IPS-NIHi7 (cell line): ENCODE measurements at regions not wholly inside any gene's neighbourhood (a gene's known extent, or its start where the extent isn't known, plus 50 kb on each side); places are given as distances from the start of the nearest gene placed in this dataset.

Source experiments
- DNase-seq: peaks from one replicate; pipeline ENCODE4 v3.0.0; 2012; ENCODE audit warnings: mixed read lengths; ENCODE audit errors: extremely low spot score

DNA sequence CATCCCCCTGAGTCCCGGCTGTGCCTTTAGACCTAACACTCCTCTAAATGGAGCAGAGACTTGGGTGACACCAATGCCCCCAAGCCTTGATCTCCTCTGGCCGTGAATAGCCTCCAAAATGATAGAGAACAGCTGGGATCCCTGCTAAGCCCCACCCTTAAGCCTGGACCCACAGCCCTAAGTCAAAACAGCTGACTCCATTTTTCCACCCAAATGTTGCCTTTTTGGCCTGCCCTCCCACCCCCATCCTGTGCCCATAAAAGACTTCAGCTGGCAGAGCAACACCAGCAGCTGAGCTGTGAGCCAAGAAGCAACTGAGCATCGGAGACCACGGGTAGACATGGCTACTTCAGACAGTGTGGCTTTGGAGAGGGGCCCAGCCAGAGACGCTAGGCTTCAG, 420.8 kb downstream of the NPHP4 start:
- no peak for DNase-seq

DNA sequence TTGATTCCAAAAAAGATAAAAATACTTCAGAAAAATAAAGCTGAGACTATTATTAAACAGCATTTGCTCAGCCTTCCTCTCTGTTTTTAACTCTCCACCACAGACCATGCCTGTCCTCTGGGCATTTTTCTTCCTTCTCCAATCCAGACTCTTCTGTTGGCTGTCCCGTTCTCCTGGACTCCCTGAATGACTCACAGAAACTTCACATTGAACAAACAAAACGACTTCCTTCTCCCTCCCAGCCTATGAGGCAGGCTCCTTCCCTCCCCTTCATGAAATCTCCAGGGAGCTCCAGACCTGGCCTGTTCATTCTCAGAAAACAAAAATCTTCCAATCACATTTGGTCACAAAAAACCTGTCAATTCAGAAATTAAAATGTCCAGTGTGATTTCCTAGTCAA, 421.3 kb downstream of the NPHP4 start:
- no peak for DNase-seq

DNA sequence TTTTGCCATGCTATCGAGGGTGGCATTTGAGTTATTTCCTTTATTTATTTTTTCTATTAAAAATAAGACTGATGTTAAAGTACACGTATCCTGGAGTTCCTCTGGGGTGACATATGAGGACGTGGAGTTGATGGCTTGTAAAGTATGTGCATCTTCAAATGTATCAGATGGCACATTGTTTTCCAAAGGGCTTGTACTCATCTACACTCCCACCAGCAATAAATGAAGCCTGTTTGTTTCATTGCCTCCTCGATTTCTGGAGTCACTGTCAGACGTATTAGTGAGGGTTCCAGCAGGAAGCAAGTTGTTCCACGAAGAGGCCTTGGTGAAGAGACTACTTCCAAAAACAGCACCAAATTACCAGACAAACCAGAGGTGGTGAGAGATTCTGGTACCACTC, 423.9 kb downstream of the NPHP4 start:
- no peak for DNase-seq

DNA sequence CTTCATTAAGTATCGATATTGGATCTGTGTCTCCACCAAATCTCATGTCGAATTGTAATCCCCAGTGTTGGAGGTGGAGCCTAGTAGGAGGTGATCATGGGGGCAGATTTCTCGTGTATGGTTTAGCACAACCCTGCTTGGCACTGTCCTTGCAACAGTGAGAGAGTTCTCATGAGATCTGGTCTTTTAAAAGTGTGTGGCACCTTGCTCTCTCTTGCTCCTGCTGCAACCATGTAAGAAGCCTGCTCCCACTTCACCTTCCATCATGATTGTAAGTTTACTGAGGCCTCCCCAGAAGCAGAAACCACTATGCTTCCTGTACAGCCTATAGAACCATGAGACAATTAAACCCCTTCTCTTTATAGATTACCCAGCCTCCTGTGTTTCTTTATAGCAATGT, 424.4 kb downstream of the NPHP4 start:
- DNase-seq, result no peak

DNA sequence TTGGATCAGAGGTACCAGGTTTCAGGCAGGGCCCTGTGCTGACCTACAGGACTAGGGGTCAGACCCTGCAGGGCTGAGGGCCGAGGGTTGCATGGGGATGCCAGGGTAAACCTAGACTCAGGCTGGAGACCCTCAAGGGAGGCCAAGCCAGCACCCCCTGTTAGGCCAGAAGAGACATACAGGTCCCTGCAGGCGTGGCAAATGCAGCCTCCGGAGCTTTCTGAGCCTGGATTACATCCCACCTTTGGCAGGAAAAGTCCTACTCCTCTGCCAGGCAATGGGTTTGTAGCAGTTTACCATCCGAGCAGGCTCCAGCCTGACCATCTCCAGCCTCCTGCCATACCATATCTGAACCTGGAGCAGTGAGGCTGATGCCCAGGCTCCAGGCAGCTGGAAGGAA, 425.3 kb downstream of the NPHP4 start:
- no peak for DNase-seq

DNA sequence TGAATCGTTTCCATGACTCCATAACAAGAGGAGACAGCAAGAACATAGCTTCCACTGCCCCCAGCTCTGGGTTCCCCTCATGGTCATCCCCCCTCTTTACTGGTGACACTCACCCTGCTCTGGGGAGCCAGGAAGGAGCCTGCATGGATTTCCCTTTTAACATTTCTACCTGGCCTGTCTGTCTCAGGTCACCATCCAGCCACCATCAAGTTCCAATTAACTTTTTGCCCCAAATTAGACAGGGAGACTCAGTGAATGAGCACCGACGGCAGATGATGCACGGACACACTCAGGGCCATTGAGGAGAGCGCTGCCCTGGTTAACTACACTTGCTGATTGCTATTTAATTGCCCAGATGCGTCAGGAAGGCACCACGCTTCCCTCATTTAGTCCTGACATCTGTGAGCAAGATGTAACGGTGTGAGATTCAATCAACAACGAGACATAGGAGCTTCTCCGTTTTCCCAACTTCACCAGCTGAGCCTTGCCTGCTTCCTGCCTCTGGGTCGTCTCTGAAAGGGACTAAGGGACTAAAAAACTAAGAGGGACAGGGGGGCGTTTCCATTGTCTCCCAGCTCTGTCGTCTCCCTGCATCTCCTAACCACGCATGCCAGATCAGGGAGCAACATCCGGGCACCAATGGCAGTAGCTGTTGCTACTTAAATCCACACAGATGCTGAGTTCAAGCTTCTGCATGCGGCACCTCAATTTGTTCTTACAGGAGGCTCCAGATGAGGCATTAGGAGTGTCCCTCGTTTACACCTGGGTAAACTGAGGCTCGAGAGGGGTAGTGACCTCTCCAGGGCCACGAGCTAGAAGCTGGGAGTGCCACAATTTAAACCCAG, 426.7 kb downstream of the NPHP4 start:
- DNase-seq, result no peak

DNA sequence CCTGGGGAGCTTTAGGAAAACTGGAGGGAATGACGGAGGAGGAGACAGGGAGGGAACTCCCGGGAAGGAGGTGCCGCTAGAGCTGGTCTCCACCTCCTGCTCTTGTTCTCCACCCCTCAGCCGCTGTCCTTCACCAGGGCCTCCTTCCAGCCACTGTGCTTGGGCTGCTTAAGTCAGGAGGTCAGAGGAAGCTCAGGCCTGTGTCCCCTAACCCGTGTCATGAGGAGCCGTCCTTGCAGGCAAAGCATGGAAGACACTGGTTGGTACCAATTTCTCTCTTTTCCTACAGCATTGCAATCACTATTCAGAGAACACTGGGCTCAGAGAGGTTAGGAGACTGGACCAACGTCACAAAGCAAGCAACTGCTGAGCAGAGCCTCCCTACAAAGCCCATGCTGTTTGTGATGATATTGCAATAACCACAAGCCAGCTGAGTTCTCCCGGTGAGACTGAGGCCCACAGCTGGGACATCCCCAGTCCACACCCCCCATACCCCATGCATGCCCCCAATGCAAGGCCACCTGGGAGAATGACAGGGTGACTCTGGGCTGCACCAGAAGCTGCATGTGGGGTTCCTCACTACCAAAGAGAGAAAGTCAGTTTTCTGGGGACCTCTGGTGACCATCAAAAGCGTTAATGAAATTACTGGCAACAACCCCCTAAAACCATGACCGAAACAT, 427.5 kb downstream of the NPHP4 start:
- no peak for DNase-seq

DNA sequence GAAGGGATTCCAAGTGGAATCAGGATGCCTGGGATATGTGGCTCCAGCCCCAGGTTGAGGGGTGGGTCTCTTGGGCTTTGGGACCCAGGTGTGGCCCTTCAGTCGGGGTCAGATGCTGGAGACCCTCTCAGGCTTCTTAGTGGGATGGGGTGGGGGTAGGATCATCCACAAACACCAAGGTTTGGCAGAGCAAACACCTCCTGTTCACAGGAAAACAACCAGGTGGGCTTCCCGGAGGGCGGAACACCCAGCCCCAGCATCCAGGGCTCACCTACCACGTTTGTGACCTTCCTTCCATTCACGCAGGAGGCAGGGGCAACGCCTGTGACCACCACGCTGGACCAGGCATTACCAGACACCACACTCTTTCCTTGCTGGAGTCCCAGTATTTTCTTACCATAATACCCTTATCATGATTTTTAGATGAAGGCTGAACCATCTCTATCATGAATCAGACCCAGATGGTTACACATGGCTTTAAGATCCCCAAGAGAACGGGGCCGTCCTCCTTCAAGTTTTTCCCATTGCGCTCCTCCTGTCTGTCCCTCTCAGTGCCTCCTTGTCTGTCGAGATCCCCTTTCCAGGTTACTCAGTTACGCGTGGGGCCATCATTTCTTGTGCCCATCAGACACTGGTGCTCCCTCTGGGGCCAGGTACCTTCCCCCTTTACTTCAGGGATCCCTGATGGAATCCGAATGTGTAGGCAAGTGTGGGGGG, 428.2 kb downstream of the NPHP4 start:
- no peak for DNase-seq

DNA sequence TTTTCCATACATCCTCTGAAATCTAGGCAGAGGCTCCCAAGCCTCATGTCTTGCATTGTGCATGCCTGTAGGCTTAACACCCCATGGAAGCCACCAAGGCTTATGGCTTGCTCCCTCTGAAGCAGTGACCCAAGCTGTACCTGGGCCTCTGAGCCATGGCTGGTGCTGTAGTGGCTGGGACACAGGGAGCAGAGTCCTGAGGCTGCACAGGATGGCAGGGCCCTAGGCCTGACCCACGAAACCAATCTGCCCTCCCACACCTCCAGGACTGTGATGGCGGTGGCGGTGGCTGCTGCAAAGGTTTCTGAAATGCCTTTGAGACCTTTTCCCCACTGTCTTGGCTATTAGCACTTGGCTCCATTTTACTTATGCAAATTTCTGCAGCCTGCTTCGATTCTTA, 429.5 kb downstream of the NPHP4 start:
- no peak for DNase-seq

DNA sequence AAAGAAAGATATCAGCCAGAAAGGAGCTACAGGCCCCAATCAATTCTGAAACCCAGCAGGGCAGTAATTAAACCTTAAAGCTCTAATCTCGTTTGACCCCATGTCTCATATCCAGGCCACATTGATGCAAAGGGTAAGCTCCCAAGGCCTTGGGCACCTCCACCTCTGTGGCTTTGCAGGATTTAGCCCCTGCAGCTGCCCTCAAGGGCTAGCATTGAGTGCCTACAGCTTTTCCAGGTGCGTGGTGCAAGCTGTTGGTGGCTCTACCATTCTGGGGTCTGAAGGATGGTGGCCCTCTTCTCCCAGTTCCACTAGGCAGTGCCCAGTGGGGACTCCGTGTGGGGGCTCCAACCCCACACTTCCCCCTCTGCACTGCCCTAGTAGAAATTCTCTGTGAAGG, 429.9 kb downstream of the NPHP4 start:
- no peak for DNase-seq

DNA sequence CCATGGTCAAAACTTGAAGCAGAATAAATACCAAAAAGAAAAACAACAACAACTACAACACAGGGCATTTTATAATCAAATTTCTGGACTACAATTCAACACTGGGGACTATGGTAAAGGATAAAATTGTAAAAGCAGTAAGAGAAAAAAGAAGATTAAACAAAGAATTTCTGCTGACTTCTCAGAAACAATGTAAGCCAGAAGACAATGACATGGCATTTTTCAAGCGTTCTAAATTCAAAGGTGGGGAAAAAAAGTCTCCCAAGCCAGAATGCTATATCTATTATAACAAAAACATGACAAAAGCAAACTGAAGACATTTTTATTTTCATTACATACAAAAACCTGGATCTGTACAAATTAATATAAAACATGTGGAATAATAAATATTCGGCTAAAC, 433.1 kb downstream of the NPHP4 start:
- no peak for DNase-seq

DNA sequence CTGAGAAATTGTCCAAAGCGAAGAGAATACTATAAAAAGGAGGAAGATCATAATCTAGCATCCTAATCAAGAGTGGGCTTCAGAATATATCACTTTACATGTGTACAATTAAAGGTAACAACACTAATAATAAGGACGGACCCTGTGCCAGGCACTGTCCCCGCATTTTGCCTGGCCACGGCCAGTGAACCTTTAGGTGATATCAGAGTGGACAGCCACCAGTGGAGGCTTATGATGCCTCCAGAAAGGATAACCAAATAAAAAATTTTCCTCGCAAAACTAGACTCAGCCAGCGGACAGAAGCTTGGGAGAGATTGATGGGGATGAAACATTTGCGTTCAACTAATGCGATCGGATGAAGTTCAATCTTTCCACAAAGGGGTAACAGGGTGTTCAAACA, 436.4 kb downstream of the NPHP4 start:
- DNase-seq, result no peak

DNA sequence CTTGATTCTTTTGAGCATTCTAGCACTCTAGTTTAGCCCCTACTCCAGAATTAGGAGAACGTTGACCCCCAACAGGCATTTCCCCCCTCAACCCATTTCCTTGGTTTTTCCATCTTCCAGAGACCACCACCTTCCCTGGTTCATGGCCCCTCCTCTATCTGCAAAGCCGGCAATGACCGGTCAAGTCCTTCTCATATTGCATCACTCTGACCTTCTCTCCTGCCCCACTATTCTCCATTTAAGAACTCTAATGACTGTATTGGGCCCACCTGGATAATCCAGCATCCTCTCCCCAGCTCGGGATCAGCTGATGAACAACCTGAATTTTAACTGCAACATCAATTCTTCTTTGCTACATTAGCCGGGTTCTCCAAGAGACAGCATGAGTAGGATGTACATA, 437.4 kb downstream of the NPHP4 start:
- DNase-seq, result no peak

DNA sequence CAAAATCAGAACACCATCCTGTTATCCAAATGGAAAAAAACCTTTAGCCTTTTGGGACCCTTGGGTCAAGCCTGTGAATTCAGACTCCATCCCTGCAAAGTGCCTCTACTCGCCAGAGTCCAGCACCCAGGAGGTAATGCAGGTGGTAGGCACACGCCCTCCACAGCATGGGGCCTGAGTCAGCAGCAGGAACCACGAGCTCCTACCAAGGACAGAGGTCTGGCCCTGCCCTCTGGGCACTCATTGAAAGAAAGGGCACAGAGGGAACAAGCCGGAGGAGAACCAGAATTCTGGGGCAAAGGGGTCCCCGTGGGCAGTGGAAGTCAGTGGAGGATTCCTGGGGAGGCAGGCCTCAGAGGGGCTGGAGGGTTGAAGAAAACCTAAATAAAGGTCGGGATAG, 438.1 kb downstream of the NPHP4 start:
- no peak for DNase-seq

DNA sequence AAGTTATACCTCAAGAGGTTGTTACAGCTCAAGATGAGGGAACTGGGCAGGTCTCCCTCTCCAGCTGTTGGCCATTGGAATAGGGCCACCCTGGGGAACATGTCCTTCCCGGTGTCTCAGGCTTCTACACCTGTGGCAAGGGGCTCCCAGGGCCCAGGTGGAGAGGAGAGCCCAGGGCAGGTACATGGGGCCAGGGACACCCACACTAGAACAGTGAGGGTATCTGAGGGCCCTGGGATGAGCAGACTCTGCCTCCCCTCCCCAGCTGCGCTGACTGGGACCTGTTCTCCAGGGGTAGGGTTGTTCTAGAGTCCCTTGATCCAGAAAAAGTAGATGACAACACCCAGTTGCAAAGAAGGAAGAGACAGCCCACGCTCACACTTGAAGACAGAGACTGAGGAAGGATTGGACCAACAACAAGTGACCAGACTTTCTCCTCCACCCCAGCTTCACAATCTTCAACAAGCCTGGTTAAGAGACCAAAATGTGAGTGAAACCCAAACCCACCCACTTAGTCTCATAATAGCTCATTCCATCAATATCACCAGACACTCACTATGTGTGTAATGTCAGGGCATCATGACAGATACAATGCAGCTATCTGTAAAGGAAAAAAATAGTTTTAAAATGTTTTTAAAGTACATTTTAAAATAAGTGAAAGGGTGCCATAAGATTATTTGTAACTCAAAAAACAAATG, 439.3 kb downstream of the NPHP4 start:
- DNase-seq, result no peak

DNA sequence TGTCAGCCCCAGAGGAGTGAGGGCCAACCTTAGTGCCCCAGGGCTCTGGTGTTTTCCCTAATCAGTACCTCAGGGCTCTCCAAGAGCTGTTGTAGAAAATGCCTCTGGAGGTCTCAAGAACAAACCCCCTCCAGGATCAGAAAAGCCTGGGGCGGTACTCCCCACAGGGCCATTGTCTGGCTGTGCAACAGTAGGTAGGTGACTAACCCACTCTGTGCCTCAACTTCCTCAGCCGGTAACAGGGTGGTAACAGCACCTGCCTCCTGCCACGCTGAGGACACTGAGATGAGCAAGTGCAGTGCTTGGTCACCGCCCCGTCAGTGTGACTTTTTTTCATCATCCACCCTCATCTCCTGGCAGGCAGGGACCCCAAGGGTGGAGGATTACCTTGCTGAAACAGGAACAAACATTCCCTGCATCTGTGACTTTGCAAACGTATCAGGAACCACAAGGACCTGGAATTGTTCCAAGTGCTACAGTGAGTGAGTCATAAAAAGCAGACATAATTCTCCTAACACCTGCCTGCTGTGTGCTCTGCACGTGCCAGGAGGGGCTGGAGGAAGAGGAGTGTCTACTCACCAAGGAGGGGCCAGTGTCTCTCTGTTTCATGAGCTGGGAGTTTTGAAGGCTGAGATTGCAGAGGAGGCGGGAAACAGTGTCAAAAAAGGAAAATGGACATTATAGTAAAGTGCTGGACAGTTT, 440.8 kb downstream of the NPHP4 start:
- DNase-seq, result no peak

DNA sequence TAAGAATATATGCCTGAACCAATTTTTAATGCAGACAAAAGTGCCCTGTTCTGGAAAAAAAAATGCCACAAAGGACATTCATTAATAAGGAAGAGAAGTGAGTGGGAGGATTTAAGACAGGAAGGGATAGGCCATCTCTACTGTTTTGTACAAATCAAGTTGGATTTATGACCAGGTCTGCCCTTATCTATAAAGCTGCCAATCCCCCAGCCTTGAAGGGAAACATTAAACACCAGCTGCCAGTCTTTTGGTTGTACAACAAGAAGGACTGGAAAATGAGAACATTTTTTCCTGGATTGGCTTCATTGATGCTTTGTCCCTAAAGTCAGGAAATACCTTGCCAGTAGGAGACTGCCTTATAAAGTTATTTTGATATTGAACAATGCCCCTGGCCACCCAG, 444.0 kb downstream of the NPHP4 start:
- no peak for DNase-seq

DNA sequence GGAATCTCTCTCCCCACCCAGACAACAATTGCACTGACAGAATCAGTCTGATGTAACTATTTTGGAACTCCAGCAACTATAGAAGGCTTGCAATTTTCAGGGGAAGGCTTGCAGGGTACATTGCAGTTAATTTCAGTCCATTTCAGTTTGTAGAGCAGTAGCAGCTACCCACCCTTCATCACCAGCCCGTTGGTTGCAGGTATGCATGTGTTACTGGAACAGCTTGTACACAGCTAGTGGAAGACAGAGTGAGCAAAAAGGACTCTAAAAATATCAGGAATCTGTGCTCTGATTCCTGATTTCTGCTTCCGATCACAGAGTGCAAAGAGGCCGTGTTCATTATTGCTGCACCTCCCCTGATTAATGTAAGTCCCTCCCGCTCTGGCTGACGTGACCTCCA, 449.0 kb downstream of the NPHP4 start:
- no peak for DNase-seq

DNA sequence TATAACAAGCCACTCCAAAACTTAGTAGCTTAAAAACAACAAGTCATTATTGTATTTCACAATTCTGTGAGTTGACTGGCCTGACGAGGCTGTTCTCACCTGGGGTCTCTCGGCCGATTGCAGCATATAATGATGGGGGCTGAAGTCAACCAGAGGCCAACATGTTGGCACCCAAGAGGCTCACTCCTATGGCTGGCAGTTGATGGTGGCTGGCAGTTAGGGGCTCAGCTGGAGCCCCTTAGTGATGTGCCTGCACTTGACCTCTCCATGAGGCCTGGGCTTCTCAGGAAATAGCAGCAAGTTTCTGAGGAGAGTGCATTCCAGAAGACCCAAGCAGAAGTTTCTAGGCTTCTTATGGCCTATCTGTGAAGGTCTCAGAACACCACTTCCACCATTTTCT, 459.4 kb downstream of the NPHP4 start:
- DNase-seq, result no peak

DNA sequence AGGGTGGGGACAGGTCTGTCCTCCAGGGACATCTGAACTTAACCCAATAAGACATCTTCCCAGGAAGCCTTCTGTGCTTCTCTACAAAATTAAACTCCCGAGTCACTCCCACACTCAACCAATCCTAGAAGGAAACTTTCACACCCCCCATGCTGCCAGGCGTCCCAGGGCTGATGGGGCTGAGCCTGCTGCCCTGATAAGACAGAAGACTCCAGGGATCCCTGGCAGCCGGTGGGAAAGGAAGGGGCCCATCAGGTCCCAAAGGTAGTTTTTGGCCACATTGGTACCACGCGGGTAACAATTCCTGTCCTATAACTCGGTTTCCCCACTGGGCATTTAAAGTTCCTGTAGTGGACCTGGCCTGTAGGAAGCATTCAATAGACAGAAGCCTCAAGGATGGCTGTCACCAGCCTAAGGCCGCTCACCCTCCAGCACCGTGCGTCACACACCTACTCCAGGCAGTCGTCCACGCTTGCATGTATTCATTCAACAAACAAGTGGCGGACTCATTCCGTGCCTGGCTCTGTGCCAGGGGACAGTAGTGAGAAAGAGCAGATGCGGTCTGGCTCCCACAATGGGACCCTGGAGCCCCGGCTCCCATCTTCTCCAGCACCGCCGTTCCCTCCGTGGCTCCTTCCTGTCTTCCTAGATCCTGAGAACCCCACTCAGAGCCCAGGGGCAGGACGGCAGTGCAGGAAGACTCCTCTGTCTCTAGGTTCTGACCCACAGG, 465.2 kb downstream of the NPHP4 start:
- DNase-seq, result peak; percentile 7

DNA sequence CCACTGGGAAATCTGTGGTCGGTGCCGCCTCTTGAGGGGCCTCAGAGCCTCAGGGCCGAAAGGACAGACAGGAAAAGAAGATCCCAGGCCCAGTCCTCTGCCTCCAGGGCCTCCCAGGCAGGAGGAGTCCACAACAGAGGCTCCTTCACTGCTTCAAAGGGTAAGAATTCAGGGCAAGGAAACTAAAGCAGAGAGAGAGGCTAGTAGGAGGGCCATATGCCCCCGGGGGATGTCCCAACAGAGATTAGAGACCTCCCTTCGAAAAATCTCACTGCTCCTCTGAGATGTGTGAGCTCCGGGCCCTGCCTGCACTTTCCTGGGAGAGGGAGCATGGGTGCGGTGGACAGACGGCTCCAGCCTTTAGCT, 465.9 kb downstream of the NPHP4 start:
- DNase-seq, result peak; percentile 18
